CD14-positive monocyte (primary cell): ENCODE measurements at regions not wholly inside any gene's neighbourhood (a gene's known extent, or its start where the extent isn't known, plus 50 kb on each side); places are given as distances from the start of the nearest gene placed in this dataset.

Experiments used
- DNase-seq, 3 donors: peaks; one replicate each; pipeline ENCODE4 v3.0.0-alpha.2; 2011 to 2022
- H2AFZ ChIP-seq: 2 replicates; pipeline ENCODE4 v1.6.0; 2012; ENCODE audit warnings: mild to moderate bottlenecking, low read depth, low read length, inconsistent platforms; ENCODE audit not compliant: insufficient read depth, poor library complexity, severe bottlenecking
- H3K27ac ChIP-seq, 2 donors: 1 replicate in 1 of 2; 2 replicates in 1 of 2; pipeline ENCODE4 v1.5.1; 2012 to 2013; ENCODE audit warnings: low read length in 2 of 2, control low read depth in 1 of 2, inconsistent platforms in 1 of 2, low read depth in 1 of 2, mild to moderate bottlenecking in 1 of 2
- H3K27me3 ChIP-seq, 2 donors: one replicate each; pipeline versions ENCODE4 v1.6.0 to v1.6.1; 2011 to 2013; ENCODE audit warnings: low read length in 2 of 2; ENCODE audit not compliant: control insufficient read depth in 2 of 2, insufficient read depth in 2 of 2
- H3K36me3 ChIP-seq, 2 donors: replicated peaks in 1 of 2; 1 replicate in 1 of 2; 2 replicates in 1 of 2; pipeline versions ENCODE4 v1.5.1 to v1.6.1; 2012 to 2013; ENCODE audit warnings: low read length in 2 of 2, control low read depth in 1 of 2, inconsistent platforms in 1 of 2, mild to moderate bottlenecking in 1 of 2; ENCODE audit not compliant: insufficient read depth in 2 of 2, control insufficient read depth in 1 of 2
- H3K4me1 ChIP-seq, 2 donors: 1 replicate in 1 of 2; 2 replicates in 1 of 2; pipeline versions ENCODE4 v1.5.1 to v1.6.1; 2012 to 2013; ENCODE audit warnings: low read length in 2 of 2, control low read depth in 1 of 2, inconsistent platforms in 1 of 2, mild to moderate bottlenecking in 1 of 2, moderate library complexity in 1 of 2; ENCODE audit not compliant: insufficient read depth in 2 of 2, control insufficient read depth in 1 of 2
- H3K4me2 ChIP-seq: replicated peaks from 2 replicates; pipeline ENCODE3; 2012; ENCODE audit warnings: low read length, moderate library complexity, mild to moderate bottlenecking; ENCODE audit not compliant: poor library complexity, severe bottlenecking; ENCODE audit errors: extremely low read depth
- H3K4me3 ChIP-seq, 3 experiments: fragments of 200-600 bp in 1 of 3; sonication (generic) in 1 of 3; replicated peaks in 1 of 3; 1 replicate in 2 of 3; 2 replicates in 1 of 3; pipeline ENCODE4 v1.5.1; 2011 to 2013; ENCODE audit warnings: low read length in 3 of 3, mild to moderate bottlenecking in 3 of 3, control low read depth in 2 of 3, low read depth in 2 of 3, inconsistent platforms in 1 of 3, moderate library complexity in 1 of 3
- H3K79me2 ChIP-seq: 2 replicates; pipeline ENCODE4 v1.6.0; 2012; ENCODE audit warnings: mild to moderate bottlenecking, control low read depth, inconsistent platforms, low read length, moderate library complexity; ENCODE audit not compliant: insufficient read depth
- H3K9ac ChIP-seq: 2 replicates; pipeline ENCODE4 v1.6.0; 2017; ENCODE audit warnings: low read length, mild to moderate bottlenecking; ENCODE audit not compliant: insufficient read depth, poor library complexity, severe bottlenecking
- H3K9me3 ChIP-seq, 2 donors: replicated peaks in 1 of 2; 1 replicate in 1 of 2; 2 replicates in 1 of 2; pipeline versions ENCODE4 v1.5.1 to v1.6.1; 2012 to 2013; ENCODE audit warnings: low read length in 2 of 2, control low read depth in 1 of 2; ENCODE audit not compliant: control insufficient read depth in 1 of 2, insufficient read depth in 1 of 2
- H4K20me1 ChIP-seq: 2 replicates; pipeline ENCODE4 v1.6.0; 2012; ENCODE audit warnings: mild to moderate bottlenecking, low read length, control low read depth, moderate library complexity; ENCODE audit not compliant: insufficient read depth
- H3K27ac Mint-ChIP-seq, 7 donors: one replicate each; pipeline ENCODE4 v1.8.0; 2020; ENCODE audit warnings: mild to moderate bottlenecking in 7 of 7, mixed read lengths in 7 of 7, moderate library complexity in 6 of 7, inconsistent platforms in 2 of 7
- H3K27me3 Mint-ChIP-seq, 3 donors: one replicate each; pipeline ENCODE4 v1.8.0; 2021 to 2022; ENCODE audit warnings: low read depth in 3 of 3, mild to moderate bottlenecking in 3 of 3, mixed read lengths in 3 of 3, moderate library complexity in 3 of 3, inconsistent platforms in 1 of 3
- H3K36me3 Mint-ChIP-seq, 2 donors: one replicate each; pipeline ENCODE4 v1.8.0; 2020; ENCODE audit warnings: mixed read lengths in 2 of 2, inconsistent platforms in 1 of 2, mild to moderate bottlenecking in 1 of 2
- H3K4me1 Mint-ChIP-seq: one replicate; pipeline ENCODE4 v1.8.0; 2020; ENCODE audit warnings: mild to moderate bottlenecking, mixed read lengths
- H3K4me3 Mint-ChIP-seq, 2 donors: one replicate each; pipeline ENCODE4 v1.8.0; 2020; ENCODE audit warnings: mild to moderate bottlenecking in 2 of 2, mixed read lengths in 2 of 2, moderate library complexity in 1 of 2
- H3K9me3 Mint-ChIP-seq, 7 donors: one replicate each; pipeline ENCODE4 v1.8.0; 2020 to 2022; ENCODE audit warnings: mixed read lengths in 7 of 7, mild to moderate bottlenecking in 6 of 7, moderate library complexity in 6 of 7, inconsistent platforms in 2 of 7
- WGBS: methylation state at CpG from one replicate; pipeline ENCODE4 v1.1.5; 2013; ENCODE audit warnings: missing lambda C conversion rate; ENCODE audit not compliant: insufficient coverage; 5-methylcytosine and 5-hydroxymethylcytosine counted together
- intact Hi-C, 2 donors: fragments of 100-400 bp; cut with micrococcal nuclease; formaldehyde crosslinking; loops; one replicate each; pipeline versions ENCODE4 v1.15.0 to v1.15.1; 2023
- TF ChIP-seq, protein P1 (sequence below): fragments of 200-600 bp; IDR thresholded peaks from one replicate; pipeline ENCODE4 v1.8.0; 2022; ENCODE audit warnings: antibody characterized with exemption, mild to moderate bottlenecking

DNA sequence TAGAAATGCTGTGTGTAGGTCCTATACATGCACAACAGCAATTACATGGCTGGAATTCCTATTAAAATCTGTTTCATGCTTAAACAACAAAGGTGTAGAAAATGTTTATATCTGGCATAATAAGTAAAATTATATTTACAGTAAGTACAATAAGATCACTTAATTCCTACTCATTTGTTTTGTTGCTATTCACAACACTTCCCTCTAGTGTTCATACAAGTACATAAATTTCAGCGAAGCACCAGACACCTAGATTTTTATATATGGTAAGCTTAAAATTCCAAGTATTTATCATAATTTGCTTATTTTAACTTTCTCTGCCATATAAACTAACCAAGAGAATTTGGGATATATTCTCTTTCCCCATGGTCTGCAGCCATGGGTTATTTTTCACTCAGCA lies 51.8 kb upstream of the ANK3 start:
- H3K36me3 Mint-ChIP-seq: no peaks in the 10 kb centered on the region
- TF ChIP-seq, protein P1, sequence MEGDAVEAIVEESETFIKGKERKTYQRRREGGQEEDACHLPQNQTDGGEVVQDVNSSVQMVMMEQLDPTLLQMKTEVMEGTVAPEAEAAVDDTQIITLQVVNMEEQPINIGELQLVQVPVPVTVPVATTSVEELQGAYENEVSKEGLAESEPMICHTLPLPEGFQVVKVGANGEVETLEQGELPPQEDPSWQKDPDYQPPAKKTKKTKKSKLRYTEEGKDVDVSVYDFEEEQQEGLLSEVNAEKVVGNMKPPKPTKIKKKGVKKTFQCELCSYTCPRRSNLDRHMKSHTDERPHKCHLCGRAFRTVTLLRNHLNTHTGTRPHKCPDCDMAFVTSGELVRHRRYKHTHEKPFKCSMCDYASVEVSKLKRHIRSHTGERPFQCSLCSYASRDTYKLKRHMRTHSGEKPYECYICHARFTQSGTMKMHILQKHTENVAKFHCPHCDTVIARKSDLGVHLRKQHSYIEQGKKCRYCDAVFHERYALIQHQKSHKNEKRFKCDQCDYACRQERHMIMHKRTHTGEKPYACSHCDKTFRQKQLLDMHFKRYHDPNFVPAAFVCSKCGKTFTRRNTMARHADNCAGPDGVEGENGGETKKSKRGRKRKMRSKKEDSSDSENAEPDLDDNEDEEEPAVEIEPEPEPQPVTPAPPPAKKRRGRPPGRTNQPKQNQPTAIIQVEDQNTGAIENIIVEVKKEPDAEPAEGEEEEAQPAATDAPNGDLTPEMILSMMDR: peak; percentile 33
- Histone ChIP-seq H3K36me3 (no peaks in the 10 kb centered on the region), H4K20me1 (no peaks in the 10 kb centered on the region), H3K79me2 (no peaks in the 10 kb centered on the region), H3K27ac (no peak overlapping the region), H3K4me3 (no peak overlapping the region), H3K27me3 (no peaks in the 10 kb centered on the region), H3K9ac (no peak overlapping the region), H3K4me2 (no peak overlapping the region), H3K4me1 (peaks cover 0 to 2% of the 10 kb centered on the region in 2 donors), H2AFZ (no peak overlapping the region), H3K9me3 (no peaks in the 10 kb centered on the region)
- no CpG with 5 or more reads among the region's 1 CpG for WGBS
- no peak overlapping the region for H3K4me3 Mint-ChIP-seq
- intact Hi-C loops: loop anchor here in 1 of 2 donors (10.0 kb wide), 1 partner anchor 203 kb away; no protein-coding TSS in a partner anchor
- H3K4me1 Mint-ChIP-seq: peaks cover 2% of the 10 kb centered on the region
- no peak for DNase-seq
- no peaks in the 10 kb centered on the region for H3K9me3 Mint-ChIP-seq
- H3K27me3 Mint-ChIP-seq: peaks cover 0 to 2% (median 2%) of the 10 kb centered on the region in 3 donors
- no peak overlapping the region for H3K27ac Mint-ChIP-seq

DNA sequence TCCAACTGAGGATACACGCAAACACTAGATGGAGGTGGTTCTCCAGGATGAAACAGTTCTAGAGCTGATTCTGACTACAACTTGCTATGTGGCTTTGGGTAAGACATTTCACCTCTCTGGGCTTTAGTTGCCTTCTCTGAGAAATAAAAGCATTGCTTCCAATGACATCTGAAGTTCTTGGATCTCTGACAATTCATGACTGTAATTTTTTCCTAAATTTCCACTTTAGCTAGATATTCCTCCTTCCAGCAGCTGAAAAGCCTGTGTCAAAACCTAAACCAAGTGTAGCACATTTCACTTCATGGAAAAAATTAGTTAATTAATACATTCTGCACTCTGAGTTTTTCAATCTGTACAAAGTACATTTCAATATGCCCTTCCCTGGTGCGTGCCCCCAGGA lies 50.0 kb upstream of the ANK3 start:
- Histone ChIP-seq H3K9me3 (no peaks in the 10 kb centered on the region), H3K4me1 (no peaks in the 10 kb centered on the region), H3K9ac (no peak overlapping the region), H3K36me3 (no peaks in the 10 kb centered on the region), H2AFZ (no peak overlapping the region), H3K4me3 (no peak overlapping the region), H3K27me3 (no peaks in the 10 kb centered on the region), H4K20me1 (no peaks in the 10 kb centered on the region), H3K79me2 (no peaks in the 10 kb centered on the region), H3K27ac (no peak overlapping the region), H3K4me2 (no peak overlapping the region)
- Mint-ChIP-seq H3K36me3 (no peaks in the 10 kb centered on the region), H3K4me3 (no peak overlapping the region), H3K9me3 (no peaks in the 10 kb centered on the region), H3K4me1 (no peaks in the 10 kb centered on the region), H3K27me3 (peaks cover 0 to 2% (median 2%) of the 10 kb centered on the region in 3 donors), H3K27ac (no peak overlapping the region)
- no CpG with 5 or more reads among the region's 2 CpGs for whole genome bisulfite sequencing
- intact Hi-C loops: loop anchor here (10.0 kb wide), 5 partner anchors 205 to 815 kb away; no protein-coding TSS in a partner anchor
- DNase-seq: no peak
- TF ChIP-seq, protein P1: no peak
